ENCODE measurements at regions not wholly inside any gene's neighbourhood (a gene's known extent, or its start where the extent isn't known, plus 50 kb on each side); places are given as distances from the start of the nearest gene placed in this dataset.

DNA sequence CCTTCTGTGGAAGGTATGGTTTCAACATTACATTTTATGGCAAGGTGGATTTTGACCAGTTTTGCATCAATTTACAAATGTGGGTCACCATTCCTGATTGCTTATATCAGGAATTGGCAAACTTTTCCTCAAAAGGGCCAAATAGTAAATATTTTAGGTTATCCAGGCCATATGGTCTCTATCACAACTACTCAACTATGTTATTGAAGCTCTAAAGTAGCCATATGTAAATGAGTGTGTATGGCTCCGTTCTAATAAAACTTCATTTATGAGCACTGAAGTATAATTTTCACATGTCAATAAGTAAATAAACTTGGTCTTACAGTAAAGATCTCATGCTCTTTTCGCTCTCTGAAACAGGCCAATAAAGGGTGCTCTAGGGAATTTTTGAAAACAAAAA lies 362.7 kb upstream of the SASH1 start:
- TF ChIP-seq, protein P1, sequence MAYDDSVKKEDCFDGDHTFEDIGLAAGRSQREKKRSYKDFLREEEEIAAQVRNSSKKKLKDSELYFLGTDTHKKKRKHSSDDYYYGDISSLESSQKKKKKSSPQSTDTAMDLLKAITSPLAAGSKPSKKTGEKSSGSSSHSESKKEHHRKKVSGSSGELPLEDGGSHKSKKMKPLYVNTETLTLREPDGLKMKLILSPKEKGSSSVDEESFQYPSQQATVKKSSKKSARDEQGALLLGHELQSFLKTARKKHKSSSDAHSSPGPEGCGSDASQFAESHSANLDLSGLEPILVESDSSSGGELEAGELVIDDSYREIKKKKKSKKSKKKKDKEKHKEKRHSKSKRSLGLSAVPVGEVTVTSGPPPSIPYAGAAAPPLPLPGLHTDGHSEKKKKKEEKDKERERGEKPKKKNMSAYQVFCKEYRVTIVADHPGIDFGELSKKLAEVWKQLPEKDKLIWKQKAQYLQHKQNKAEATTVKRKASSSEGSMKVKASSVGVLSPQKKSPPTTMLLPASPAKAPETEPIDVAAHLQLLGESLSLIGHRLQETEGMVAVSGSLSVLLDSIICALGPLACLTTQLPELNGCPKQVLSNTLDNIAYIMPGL (CRISPR knock-in tag; IDR thresholded peaks at IDR 0.05; ENCODE audit: borderline replicate concordance), result no peak
- TF ChIP-seq RARB (CRISPR knock-in tag; IDR thresholded peaks at IDR 0.05), result no peak
- TF ChIP-seq, protein P2, sequence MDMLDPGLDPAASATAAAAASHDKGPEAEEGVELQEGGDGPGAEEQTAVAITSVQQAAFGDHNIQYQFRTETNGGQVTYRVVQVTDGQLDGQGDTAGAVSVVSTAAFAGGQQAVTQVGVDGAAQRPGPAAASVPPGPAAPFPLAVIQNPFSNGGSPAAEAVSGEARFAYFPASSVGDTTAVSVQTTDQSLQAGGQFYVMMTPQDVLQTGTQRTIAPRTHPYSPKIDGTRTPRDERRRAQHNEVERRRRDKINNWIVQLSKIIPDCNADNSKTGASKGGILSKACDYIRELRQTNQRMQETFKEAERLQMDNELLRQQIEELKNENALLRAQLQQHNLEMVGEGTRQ (IDR thresholded peaks at IDR 0.05), result no peak
- no peak for TF ChIP-seq JUNB (IDR thresholded peaks at IDR 0.05)
- TF ChIP-seq MYC (IDR thresholded peaks at IDR 0.05; ENCODE audit: borderline replicate concordance, low read length), result no peak
- TF ChIP-seq KDM5A (IDR thresholded peaks at IDR 0.05), result no peak
- TF ChIP-seq, protein P3, sequence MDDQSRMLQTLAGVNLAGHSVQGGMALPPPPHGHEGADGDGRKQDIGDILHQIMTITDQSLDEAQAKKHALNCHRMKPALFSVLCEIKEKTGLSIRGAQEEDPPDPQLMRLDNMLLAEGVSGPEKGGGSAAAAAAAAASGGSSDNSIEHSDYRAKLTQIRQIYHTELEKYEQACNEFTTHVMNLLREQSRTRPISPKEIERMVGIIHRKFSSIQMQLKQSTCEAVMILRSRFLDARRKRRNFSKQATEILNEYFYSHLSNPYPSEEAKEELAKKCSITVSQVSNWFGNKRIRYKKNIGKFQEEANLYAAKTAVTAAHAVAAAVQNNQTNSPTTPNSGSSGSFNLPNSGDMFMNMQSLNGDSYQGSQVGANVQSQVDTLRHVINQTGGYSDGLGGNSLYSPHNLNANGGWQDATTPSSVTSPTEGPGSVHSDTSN (IDR thresholded peaks at IDR 0.05), result no peak
- no peak for TF ChIP-seq CBX8 (IDR thresholded peaks at IDR 0.05)
- TF ChIP-seq, protein P4, sequence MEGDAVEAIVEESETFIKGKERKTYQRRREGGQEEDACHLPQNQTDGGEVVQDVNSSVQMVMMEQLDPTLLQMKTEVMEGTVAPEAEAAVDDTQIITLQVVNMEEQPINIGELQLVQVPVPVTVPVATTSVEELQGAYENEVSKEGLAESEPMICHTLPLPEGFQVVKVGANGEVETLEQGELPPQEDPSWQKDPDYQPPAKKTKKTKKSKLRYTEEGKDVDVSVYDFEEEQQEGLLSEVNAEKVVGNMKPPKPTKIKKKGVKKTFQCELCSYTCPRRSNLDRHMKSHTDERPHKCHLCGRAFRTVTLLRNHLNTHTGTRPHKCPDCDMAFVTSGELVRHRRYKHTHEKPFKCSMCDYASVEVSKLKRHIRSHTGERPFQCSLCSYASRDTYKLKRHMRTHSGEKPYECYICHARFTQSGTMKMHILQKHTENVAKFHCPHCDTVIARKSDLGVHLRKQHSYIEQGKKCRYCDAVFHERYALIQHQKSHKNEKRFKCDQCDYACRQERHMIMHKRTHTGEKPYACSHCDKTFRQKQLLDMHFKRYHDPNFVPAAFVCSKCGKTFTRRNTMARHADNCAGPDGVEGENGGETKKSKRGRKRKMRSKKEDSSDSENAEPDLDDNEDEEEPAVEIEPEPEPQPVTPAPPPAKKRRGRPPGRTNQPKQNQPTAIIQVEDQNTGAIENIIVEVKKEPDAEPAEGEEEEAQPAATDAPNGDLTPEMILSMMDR (IDR thresholded peaks at IDR 0.05), result no peak
- TF ChIP-seq RNF2 (IDR thresholded peaks at IDR 0.05; ENCODE audit: borderline replicate concordance, low read depth), result no peak
- TF ChIP-seq RAD21 (conservative IDR thresholded peaks at IDR 0.05 in 1 of 2, IDR thresholded peaks at IDR 0.05 in 1 of 2), result no peak
- TF ChIP-seq RFX5 (IDR thresholded peaks at IDR 0.05), result no peak
- TF ChIP-seq, protein P5, sequence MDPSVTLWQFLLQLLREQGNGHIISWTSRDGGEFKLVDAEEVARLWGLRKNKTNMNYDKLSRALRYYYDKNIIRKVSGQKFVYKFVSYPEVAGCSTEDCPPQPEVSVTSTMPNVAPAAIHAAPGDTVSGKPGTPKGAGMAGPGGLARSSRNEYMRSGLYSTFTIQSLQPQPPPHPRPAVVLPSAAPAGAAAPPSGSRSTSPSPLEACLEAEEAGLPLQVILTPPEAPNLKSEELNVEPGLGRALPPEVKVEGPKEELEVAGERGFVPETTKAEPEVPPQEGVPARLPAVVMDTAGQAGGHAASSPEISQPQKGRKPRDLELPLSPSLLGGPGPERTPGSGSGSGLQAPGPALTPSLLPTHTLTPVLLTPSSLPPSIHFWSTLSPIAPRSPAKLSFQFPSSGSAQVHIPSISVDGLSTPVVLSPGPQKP (IDR thresholded peaks at IDR 0.05; ENCODE audit: low read depth, low read length), result no peak
- TF ChIP-seq POLR2A (IDR thresholded peaks at IDR 0.05; ENCODE audit: low read length), result no peak
- TF ChIP-seq, protein P6, sequence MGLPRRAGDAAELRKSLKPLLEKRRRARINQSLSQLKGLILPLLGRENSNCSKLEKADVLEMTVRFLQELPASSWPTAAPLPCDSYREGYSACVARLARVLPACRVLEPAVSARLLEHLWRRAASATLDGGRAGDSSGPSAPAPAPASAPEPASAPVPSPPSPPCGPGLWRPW (IDR thresholded peaks at IDR 0.05), result no peak
- TF ChIP-seq TP53 (CRISPR knock-in tag; IDR thresholded peaks at IDR 0.05), result no peak
- no peaks in the 10 kb centered on the region for H3K4me1 ChIP-seq
- ATAC-seq, result no peak
- H3K4me3 ChIP-seq, result no peak overlapping the region
- 68% methylated on average over 2 of the region's 2 CpGs for WGBS (ENCODE audit: missing lambda C conversion rate)
- ChIA-PET CTCF (no interaction called here), POLR2A (no interaction called here)
- H3K27ac ChIP-seq, result no peak overlapping the region
- no peak for FAIRE-seq
- no peak overlapping the region for H3K4me2 ChIP-seq
- H3K9me3 ChIP-seq, result no peaks in the 10 kb centered on the region
- no peak for DNase-seq (ENCODE audit: low read depth in 1 of 2, low spot score in 1 of 2)

DNA sequence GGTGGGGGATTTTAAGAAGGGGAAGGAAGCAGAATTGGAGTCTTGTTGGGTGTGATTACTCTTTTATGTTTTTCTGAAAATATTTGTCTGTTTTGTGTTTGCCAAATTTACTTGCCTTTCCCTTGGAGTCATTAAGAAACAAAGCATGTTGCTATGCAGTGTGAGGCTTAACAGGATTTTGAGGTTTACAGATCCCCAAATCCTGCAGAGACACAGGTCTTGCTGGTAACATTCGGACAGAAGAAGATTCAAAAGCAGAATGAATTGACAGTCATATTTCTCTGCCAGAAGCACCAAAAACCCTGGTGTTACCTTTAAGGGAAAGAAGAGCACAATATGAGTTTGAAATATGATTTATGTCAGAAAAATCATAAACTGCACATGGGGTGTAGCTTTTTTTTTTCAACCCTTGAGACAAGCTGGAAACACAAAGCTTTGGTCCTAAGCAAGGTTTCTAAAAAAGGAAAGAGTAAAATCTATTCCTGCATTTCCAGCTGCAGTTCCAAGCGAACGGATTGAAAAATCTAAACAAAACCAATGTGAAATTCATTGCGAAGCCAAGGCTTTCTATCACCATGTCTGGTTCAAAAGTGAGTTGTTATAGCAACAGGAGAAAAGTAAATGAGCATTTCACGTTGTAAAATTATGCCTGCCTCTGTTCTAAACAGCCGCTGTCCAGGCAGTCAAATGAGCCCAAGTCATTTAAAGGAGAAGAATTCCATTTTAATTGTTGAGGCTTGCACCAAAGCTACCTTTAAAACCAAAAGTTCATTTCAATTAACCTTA lies 358.9 kb upstream of the SASH1 start:
- CTCF ChIA-PET, result no interaction called here
- 77% methylated on average over 6 of the region's 6 CpGs for WGBS (ENCODE audit: missing lambda C conversion rate)
- ATAC-seq, result no peak

More for the DNA sequence above, 358.9 kb upstream of the SASH1 start:
- DNase-seq (ENCODE audit: low read depth in 1 of 2, low spot score in 1 of 2) (no peak), FAIRE-seq (no peak)
- Histone ChIP-seq H3K27ac (no peak overlapping the region), H3K4me3 (no peak overlapping the region), H3K9me3 (no peaks in the 10 kb centered on the region), H3K4me1 (no peaks in the 10 kb centered on the region), H3K4me2 (no peak overlapping the region)
- POLR2A ChIA-PET, result no interaction called here
- TF ChIP-seq NR3C1 (IDR thresholded peaks at IDR 0.05), result no peak
- no peak for TF ChIP-seq NFE2L2 (conservative IDR thresholded peaks at IDR 0.05; ENCODE audit: low read length)
- no peak for TF ChIP-seq POLR2AphosphoS2 (conservative IDR thresholded peaks at IDR 0.05; ENCODE audit: low read length)
- no peak for TF ChIP-seq CEBPB (IDR thresholded peaks at IDR 0.05)
- TF ChIP-seq, protein P2 (IDR thresholded peaks at IDR 0.05), result no peak
- no peak for TF ChIP-seq HOXA7 (CRISPR knock-in tag; IDR thresholded peaks at IDR 0.05)
- no peak for TF ChIP-seq SMC3 (IDR thresholded peaks at IDR 0.05)
- no peak for TF ChIP-seq HOXB5 (CRISPR knock-in tag; IDR thresholded peaks at IDR 0.05)
- TF ChIP-seq GATA3 (IDR thresholded peaks at IDR 0.05; ENCODE audit: borderline replicate concordance), result no peak
- TF ChIP-seq, protein P7, sequence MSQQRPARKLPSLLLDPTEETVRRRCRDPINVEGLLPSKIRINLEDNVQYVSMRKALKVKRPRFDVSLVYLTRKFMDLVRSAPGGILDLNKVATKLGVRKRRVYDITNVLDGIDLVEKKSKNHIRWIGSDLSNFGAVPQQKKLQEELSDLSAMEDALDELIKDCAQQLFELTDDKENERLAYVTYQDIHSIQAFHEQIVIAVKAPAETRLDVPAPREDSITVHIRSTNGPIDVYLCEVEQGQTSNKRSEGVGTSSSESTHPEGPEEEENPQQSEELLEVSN (IDR thresholded peaks at IDR 0.05; ENCODE audit: borderline replicate concordance, low read depth), result no peak
